Left colon (tissue), 2 donors: ENCODE measurements at regions not wholly inside any gene's neighbourhood (a gene's known extent, or its start where the extent isn't known, plus 50 kb on each side); places are given as distances from the start of the nearest gene placed in this dataset.
"Not testable (repeated sequence)": the region's sequence is repeated elsewhere in the genome, so short reads cannot be mapped to it uniquely, and the experiment has no call there.

Experiments
- ATAC-seq: fragments of 200-7000 bp; cut with Tn5 transposase; one replicate; pipeline ENCODE4 v1.9.1; 2020; ENCODE audit warnings: mild to moderate bottlenecking, moderate library complexity
- DNase-seq, 2 donors: peaks; one replicate each; pipeline ENCODE4 v3.0.0-alpha.2; 2020
- intact Hi-C, 2 donors: fragments of 100-400 bp; cut with DNase I in 1 of 2; cut with micrococcal nuclease in 1 of 2; formaldehyde crosslinking; loops; one replicate each; pipeline versions ENCODE4 v1.11.2 to v1.14.0; 2022; cut with DNase I, micrococcal nuclease
- donor health status: DM: no; HTN: no; CAD: no.
- donor health status: DM: yes; HTN: yes; CAD: no.

GRCh38 chr9:87039809-87040392, 92.6 kb upstream of the GAS1 start:
- intact Hi-C loops: no loop called here
- ATAC-seq (no peak), DNase-seq (no peak)

- no peak for DNase-seq
Observed at GRCh38 chr9:87040410-87041009, 93.2 kb upstream of the GAS1 start.

GRCh38 chr9:87041553-87042235, 94.4 kb upstream of the GAS1 start:
- intact Hi-C loops, DNase-seq, ATAC-seq: not testable (repeated sequence)

More at GRCh38 chr9:87040410-87041009, 93.2 kb upstream of the GAS1 start:
- intact Hi-C loops: no loop called here
- no peak for ATAC-seq

- DNase-seq, intact Hi-C loops, ATAC-seq: not testable (repeated sequence)
Observed at GRCh38 chr9:87049929-87050608, 102.8 kb upstream of the GAS1 start.

- DNase-seq (no peak), ATAC-seq (no peak)
- intact Hi-C loops: no loop called here
Observed at GRCh38 chr9:87054999-87055686, 107.8 kb upstream of the GAS1 start.

- ATAC-seq: no peak
- intact Hi-C loops: no loop called here
- no peak for DNase-seq
Observed at GRCh38 chr9:87059772-87060171, 112.5 kb upstream of the GAS1 start.

GRCh38 chr9:87062746-87063145, 115.4 kb upstream of the GAS1 start:
- intact Hi-C loops: no loop called here
- ATAC-seq: no peak
- no peak for DNase-seq

- intact Hi-C loops: no loop called here
- no peak for DNase-seq
- no peak for ATAC-seq
Observed at GRCh38 chr9:87063246-87063645, 115.9 kb upstream of the GAS1 start.

GRCh38 chr9:87063871-87064270, 116.6 kb upstream of the GAS1 start:
- DNase-seq (no peak), ATAC-seq (no peak)
- intact Hi-C loops: no loop called here

GRCh38 chr9:87064311-87064710, 117.0 kb upstream of the GAS1 start:
- no peak for ATAC-seq
- DNase-seq: no peak
- intact Hi-C loops: no loop called here

- no peak for DNase-seq
- intact Hi-C loops: no loop called here
- no peak for ATAC-seq
Observed at GRCh38 chr9:87065981-87066380, 118.7 kb upstream of the GAS1 start.

- intact Hi-C loops: no loop called here
- ATAC-seq: no peak
Observed at GRCh38 chr9:87067426-87067825, 120.1 kb upstream of the GAS1 start.

GRCh38 chr9:87068177-87068840, 121.0 kb upstream of the GAS1 start:
- no peak for DNase-seq
- intact Hi-C loops: no loop called here
- no peak for ATAC-seq

More at GRCh38 chr9:87067426-87067825, 120.1 kb upstream of the GAS1 start:
- no peak for DNase-seq

- intact Hi-C loops: no loop called here
- no peak for ATAC-seq
- DNase-seq: no peak
Observed at GRCh38 chr9:87069690-87070089, 122.4 kb upstream of the GAS1 start.

GRCh38 chr9:87070336-87070735, 123.0 kb upstream of the GAS1 start:
- intact Hi-C loops: no loop called here
- no peak for ATAC-seq
- no peak for DNase-seq

- DNase-seq (no peak), ATAC-seq (no peak)
- intact Hi-C loops: no loop called here
Observed at GRCh38 chr9:87071473-87071872, 124.2 kb upstream of the GAS1 start.

- intact Hi-C loops: no loop called here
- no peak for DNase-seq
- no peak for ATAC-seq
Observed at GRCh38 chr9:87073692-87074091, 126.4 kb upstream of the GAS1 start.

GRCh38 chr9:87075537-87075936, 128.2 kb upstream of the GAS1 start:
- ATAC-seq: no peak
- no peak for DNase-seq
- intact Hi-C loops: no loop called here

GRCh38 chr9:87076825-87077224, 129.5 kb upstream of the GAS1 start:
- no peak for DNase-seq
- intact Hi-C loops: no loop called here
- no peak for ATAC-seq
